Heart left ventricle (tissue), 16 donors: ENCODE measurements at regions not wholly inside any gene's neighbourhood (a gene's known extent, or its start where the extent isn't known, plus 50 kb on each side); places are given as distances from the start of the nearest gene placed in this dataset.

ENCODE experiments used
- ATAC-seq, 4 donors: fragments of 200-7000 bp; cut with Tn5 transposase; one replicate each; pipeline ENCODE4 v1.9.1; 2020 to 2022; ENCODE audit warnings: moderate library complexity in 4 of 4, mild to moderate bottlenecking in 3 of 4, moderate number of reproducible peaks in 1 of 4
- DNase-seq, 5 donors: peaks; one replicate each; pipeline ENCODE4 v3.0.0-alpha.2; 2020
- H3K27ac ChIP-seq, 12 donors: fragments of 200-600 bp; sonication (generic) in 4 of 12; one replicate each; pipeline versions ENCODE4 v1.5.0 to v1.8.0; 2016 to 2022; ENCODE audit warnings: mild to moderate bottlenecking in 2 of 12
- H3K27me3 ChIP-seq, 9 donors: fragments of 200-600 bp; sonication (generic) in 2 of 9; one replicate each; pipeline versions ENCODE4 v1.5.1 to v1.8.0; 2016 to 2022; ENCODE audit warnings: mild to moderate bottlenecking in 3 of 9
- H3K36me3 ChIP-seq, 9 donors: fragments of 200-600 bp; sonication (generic) in 2 of 9; one replicate each; pipeline versions ENCODE4 v1.5.0 to v1.8.0; 2018 to 2022; ENCODE audit warnings: mild to moderate bottlenecking in 2 of 9
- H3K4me1 ChIP-seq, 12 donors: fragments of 200-600 bp; sonication (generic) in 4 of 12; one replicate each; pipeline versions ENCODE4 v1.5.0 to v1.8.0; 2016 to 2022; ENCODE audit warnings: mild to moderate bottlenecking in 3 of 12
- H3K4me3 ChIP-seq, 12 donors: fragments of 200-600 bp; sonication (generic) in 4 of 12; one replicate each; pipeline versions ENCODE4 v1.5.0 to v1.8.0; 2017 to 2022; ENCODE audit warnings: mild to moderate bottlenecking in 9 of 12, moderate library complexity in 4 of 12
- H3K9me3 ChIP-seq, 12 donors: fragments of 200-600 bp; sonication (generic) in 4 of 12; one replicate each; pipeline versions ENCODE4 v1.5.0 to v1.8.0; 2016 to 2022; ENCODE audit warnings: mild to moderate bottlenecking in 1 of 12
- POLR2A ChIP-seq, 2 donors: fragments of 450-650 bp; IDR thresholded peaks; one replicate each; pipeline ENCODE4 v1.6.1; 2017; ENCODE audit warnings: antibody characterized with exemption in 2 of 2, mild to moderate bottlenecking in 2 of 2, moderate library complexity in 2 of 2
- whole genome bisulfite sequencing, 4 donors: extraction: QIAGEN DNeasy Blood & Tissue Kit in 2 of 4; methylation state at CpG; one replicate each; pipeline versions ENCODE4 v1.1.5 to v1.1.7; 2013 to 2018; 5-methylcytosine and 5-hydroxymethylcytosine counted together
- intact Hi-C, 10 donors: fragments of 100-400 bp; cut with DNase I; formaldehyde crosslinking; loops; one replicate each; pipeline versions ENCODE4 v1.11.1 to v1.14.2; 2022
- TF ChIP-seq, protein P1 (sequence below), 12 donors: fragments of 200-600 bp; sonication (generic) in 4 of 12; IDR thresholded peaks; one replicate each; pipeline versions ENCODE4 v1.5.0 to v1.8.0; 2018 to 2022; ENCODE audit warnings: antibody characterized with exemption in 12 of 12, mild to moderate bottlenecking in 5 of 12
- donor health status: ischemic (EF 13 %, LVEDD 7.1; RV severe dilation, severe dysfunction).
- donor health status: healthy with polysubstance abuse.
- donor health status: DM: no; HTN: yes; CAD: no.
- donor health status: DM: no; HTN: no; CAD: no.
- donor health status: ischemic (EF 25% LVEDD 6.9; RV normal size, moderate dysfunction).
- donor health status: ischemic (EF 25% LVEDD 5.7; RV mildly dilated, moderate dysfunction).
- donor health status: healthy.
- donor health status: DM: yes; HTN: yes; CAD: no.
- donor health status: ischemic (EF 35%, LVEDD 5.7; RV mildly dilated, moderate dysfunction).
- donor health status: nonischemic (EF 11% LVEDD 7.7; RV severe dilation, severe dysfunction).
- donor health status: DM: yes; HTN: yes; CAD: no.
- donor health status: PGD.
- donor health status: ischemic (EF 29% LVEDD 5.4; RV normal size, mild dysfunction).
- donor health status: nonischemic (EF 23%, LVEDD 6.1; RV moderate dilation, normal function).

GRCh38 chr1:110746644-110747259 lies 72.0 kb upstream of the KCNA3 start:
- H3K9me3 ChIP-seq = no peaks in the 10 kb centered on the region
- intact Hi-C loops = no loop called here
- no peak overlapping the region for H3K4me3 ChIP-seq
- H3K36me3 ChIP-seq = no peaks in the 10 kb centered on the region
- WGBS, 4 donors = 18 to 20% (median 19%) methylated on average over 10 of the region's 10 CpGs
- TF ChIP-seq POLR2A (IDR thresholded peaks at IDR 0.05) = no peak
- TF ChIP-seq, protein P1, sequence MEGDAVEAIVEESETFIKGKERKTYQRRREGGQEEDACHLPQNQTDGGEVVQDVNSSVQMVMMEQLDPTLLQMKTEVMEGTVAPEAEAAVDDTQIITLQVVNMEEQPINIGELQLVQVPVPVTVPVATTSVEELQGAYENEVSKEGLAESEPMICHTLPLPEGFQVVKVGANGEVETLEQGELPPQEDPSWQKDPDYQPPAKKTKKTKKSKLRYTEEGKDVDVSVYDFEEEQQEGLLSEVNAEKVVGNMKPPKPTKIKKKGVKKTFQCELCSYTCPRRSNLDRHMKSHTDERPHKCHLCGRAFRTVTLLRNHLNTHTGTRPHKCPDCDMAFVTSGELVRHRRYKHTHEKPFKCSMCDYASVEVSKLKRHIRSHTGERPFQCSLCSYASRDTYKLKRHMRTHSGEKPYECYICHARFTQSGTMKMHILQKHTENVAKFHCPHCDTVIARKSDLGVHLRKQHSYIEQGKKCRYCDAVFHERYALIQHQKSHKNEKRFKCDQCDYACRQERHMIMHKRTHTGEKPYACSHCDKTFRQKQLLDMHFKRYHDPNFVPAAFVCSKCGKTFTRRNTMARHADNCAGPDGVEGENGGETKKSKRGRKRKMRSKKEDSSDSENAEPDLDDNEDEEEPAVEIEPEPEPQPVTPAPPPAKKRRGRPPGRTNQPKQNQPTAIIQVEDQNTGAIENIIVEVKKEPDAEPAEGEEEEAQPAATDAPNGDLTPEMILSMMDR (IDR thresholded peaks at IDR 0.05) = no peak
- H3K4me1 ChIP-seq = no peaks in the 10 kb centered on the region
- peak in 4 of 5 donors; percentile 32 to 59 (median 35) for DNase-seq
- no peak overlapping the region for H3K27ac ChIP-seq
- peaks cover 0 to 45% (median 10%) of the 10 kb centered on the region in 9 donors for H3K27me3 ChIP-seq
- ATAC-seq = no peak

GRCh38 chr1:110743397-110743796 lies 68.7 kb upstream of the KCNA3 start:
- ATAC-seq = no peak
- H3K4me1 ChIP-seq = no peaks in the 10 kb centered on the region
- H3K27me3 ChIP-seq = peaks cover 0 to 39% (median 6%) of the 10 kb centered on the region in 9 donors
- DNase-seq = no peak
- H3K36me3 ChIP-seq = no peaks in the 10 kb centered on the region
- intact Hi-C loops = no loop called here
- H3K9me3 ChIP-seq = no peaks in the 10 kb centered on the region
- H3K27ac ChIP-seq = no peak overlapping the region
- TF ChIP-seq, protein P1 (IDR thresholded peaks at IDR 0.05) = no peak
- no peak for TF ChIP-seq POLR2A (IDR thresholded peaks at IDR 0.05)
- no peak overlapping the region for H3K4me3 ChIP-seq

DNA sequence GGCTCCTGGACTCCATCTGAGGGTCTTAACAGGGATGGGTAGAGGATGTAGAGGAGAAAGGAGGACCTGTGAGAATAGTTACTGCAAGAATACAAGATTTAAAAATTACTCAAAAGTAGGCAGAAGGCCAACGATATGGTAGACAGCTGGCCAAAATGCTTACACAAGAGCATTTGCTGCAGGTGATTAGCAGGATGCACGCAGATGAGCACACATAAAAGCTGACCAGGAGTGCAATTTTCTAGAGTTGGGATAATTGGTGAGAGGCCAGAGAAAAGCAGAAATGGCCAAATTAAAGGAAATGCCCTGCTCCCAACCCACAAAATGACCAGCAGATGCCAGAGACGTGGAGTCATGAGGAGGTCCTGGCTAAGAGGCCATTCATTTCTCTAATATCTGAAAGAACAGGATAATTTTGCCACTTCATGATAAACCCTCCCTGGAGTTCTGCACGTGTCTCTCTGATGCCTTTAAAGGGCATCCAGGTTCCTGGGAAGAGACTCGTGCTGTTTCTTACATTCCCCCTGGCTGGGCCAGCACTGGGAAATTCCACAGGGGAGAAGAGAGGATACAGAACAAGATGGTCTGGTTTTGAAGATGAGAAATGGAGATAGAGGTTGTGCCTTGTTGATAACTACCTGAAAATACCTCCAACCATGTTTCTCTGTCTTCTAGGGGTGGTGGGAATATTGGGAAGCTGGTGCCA lies 62.3 kb upstream of the KCNA3 start:
- no peaks in the 10 kb centered on the region for H3K9me3 ChIP-seq
- peaks cover 0 to 23% (median 4%) of the 10 kb centered on the region in 9 donors for H3K27me3 ChIP-seq
- H3K36me3 ChIP-seq = no peaks in the 10 kb centered on the region
- DNase-seq (no peak), ATAC-seq (no peak)
- H3K27ac ChIP-seq = no peak overlapping the region
- H3K4me1 ChIP-seq = no peaks in the 10 kb centered on the region
- H3K4me3 ChIP-seq = no peak overlapping the region
- 58 to 69% (median 62%) methylated on average over 5 of the region's 5 CpGs for WGBS, 4 donors
- TF ChIP-seq POLR2A (IDR thresholded peaks at IDR 0.05) = no peak
- TF ChIP-seq, protein P1 (IDR thresholded peaks at IDR 0.05) = no peak
- intact Hi-C loops = no loop called here

DNA sequence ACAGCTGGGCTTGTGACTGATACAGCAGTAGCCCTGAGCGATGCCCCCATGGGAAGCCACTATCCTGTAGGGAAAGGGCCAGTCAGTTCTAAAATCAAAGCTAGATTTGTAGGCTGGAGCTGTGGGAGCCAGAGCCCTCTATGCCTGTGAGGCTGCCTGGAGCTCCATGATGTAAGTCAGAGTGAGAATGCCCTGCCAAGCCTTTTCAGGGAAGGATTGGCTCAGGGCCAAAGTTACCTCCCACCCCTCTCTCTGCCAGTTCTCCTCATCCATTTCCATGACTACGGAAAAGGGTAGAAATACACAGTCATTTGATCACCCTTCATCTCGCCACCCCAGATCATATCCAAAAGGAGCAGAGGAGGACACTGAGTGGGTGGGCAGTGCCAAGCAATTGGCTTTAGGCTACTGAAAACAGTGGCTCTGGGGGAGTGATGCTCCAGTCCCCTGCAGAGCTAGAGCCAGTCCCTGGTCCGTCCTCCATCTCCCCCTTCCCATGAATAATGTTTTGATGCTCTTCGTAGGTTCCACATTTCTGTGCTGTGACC lies 59.5 kb upstream of the KCNA3 start:
- TF ChIP-seq, protein P1 (IDR thresholded peaks at IDR 0.05) = no peak
- no peak for TF ChIP-seq POLR2A (IDR thresholded peaks at IDR 0.05)
- no peaks in the 10 kb centered on the region for H3K4me1 ChIP-seq
- intact Hi-C loops = no loop called here
- 70 to 79% (median 75%) methylated on average over 5 of the region's 5 CpGs for WGBS, 4 donors
- H3K27me3 ChIP-seq = peaks cover 0 to 23% (median 3%) of the 10 kb centered on the region in 9 donors
- no peak overlapping the region for H3K27ac ChIP-seq
- ATAC-seq (no peak), DNase-seq (no peak)
- H3K36me3 ChIP-seq = no peaks in the 10 kb centered on the region
- H3K9me3 ChIP-seq = no peaks in the 10 kb centered on the region
- H3K4me3 ChIP-seq = no peak overlapping the region
